GM23338 (cell line): ENCODE measurements at regions not wholly inside any gene's neighbourhood (a gene's known extent, or its start where the extent isn't known, plus 50 kb on each side); places are given as distances from the start of the nearest gene placed in this dataset.

Source experiments
- ATAC-seq: fragments of 200-7000 bp; cut with Tn5 transposase; 3 replicates; pipeline ENCODE4 v1.9.1; 2020
- DNase-seq: peaks from one replicate; pipeline ENCODE4 v3.0.0-alpha.2; 2015; ENCODE audit warnings: low spot score
- H2AFZ ChIP-seq: fragments of 200-600 bp; sonication (generic); 2 replicates; pipeline ENCODE4 v1.8.0; 2016; ENCODE audit warnings: antibody characterized with exemption, mild to moderate bottlenecking, moderate library complexity
- H3F3A ChIP-seq: fragments of 200-600 bp; sonication (generic); replicated peaks from 2 replicates; pipeline ENCODE4 v1.8.0; 2017; ENCODE audit warnings: antibody characterized with exemption, mixed run types, low read depth
- H3K27ac ChIP-seq: fragments of 200-600 bp; sonication (generic); 2 replicates; pipeline ENCODE4 v1.6.1; 2016; ENCODE audit warnings: low read depth
- H3K27me3 ChIP-seq: fragments of 200-600 bp; sonication (generic); 2 replicates; pipeline ENCODE4 v1.8.0; 2016; ENCODE audit warnings: mild to moderate bottlenecking, mixed run types, moderate library complexity; ENCODE audit not compliant: insufficient read depth
- H3K36me3 ChIP-seq: fragments of 200-600 bp; sonication (generic); 2 replicates; pipeline ENCODE4 v1.8.0; 2016; ENCODE audit warnings: mild to moderate bottlenecking; ENCODE audit not compliant: insufficient read depth
- H3K4me1 ChIP-seq: fragments of 200-600 bp; sonication (generic); 2 replicates; pipeline ENCODE4 v1.8.0; 2016; ENCODE audit warnings: mild to moderate bottlenecking, moderate library complexity; ENCODE audit not compliant: insufficient read depth
- H3K4me2 ChIP-seq: fragments of 200-600 bp; sonication (generic); 2 replicates; pipeline ENCODE4 v1.7.1; 2017; ENCODE audit warnings: mixed run types
- H3K4me3 ChIP-seq: fragments of 200-600 bp; sonication (generic); 2 replicates; pipeline ENCODE4 v1.6.1; 2016; ENCODE audit warnings: mixed run types
- H3K79me2 ChIP-seq: fragments of 200-600 bp; sonication (generic); replicated peaks from 2 replicates; pipeline ENCODE4 v1.8.0; 2017; ENCODE audit warnings: mild to moderate bottlenecking; ENCODE audit not compliant: insufficient read depth
- H3K9me2 ChIP-seq: fragments of 200-600 bp; sonication (generic); 2 replicates; pipeline ENCODE4 v1.8.0; 2017; ENCODE audit not compliant: insufficient read depth
- H4K20me1 ChIP-seq: fragments of 200-600 bp; sonication (generic); replicated peaks from 2 replicates; pipeline ENCODE4 v1.8.0; 2017; ENCODE audit warnings: mild to moderate bottlenecking; ENCODE audit not compliant: insufficient read depth
- H3K27ac Mint-ChIP-seq: 2 replicates; pipeline ENCODE4 v1.8.0; 2020; ENCODE audit warnings: inconsistent platforms, mild to moderate bottlenecking, moderate library complexity, mixed read lengths
- H3K27me3 Mint-ChIP-seq: 3 replicates; pipeline ENCODE4 v1.8.0; 2022; ENCODE audit warnings: low read depth, mild to moderate bottlenecking, moderate library complexity, mixed read lengths, inconsistent platforms; ENCODE audit not compliant: insufficient read depth, poor library complexity
- H3K36me3 Mint-ChIP-seq: 3 replicates; pipeline ENCODE4 v1.8.0; 2021; ENCODE audit warnings: low read depth, mild to moderate bottlenecking, inconsistent platforms, moderate library complexity, mixed read lengths
- H3K4me1 Mint-ChIP-seq: 3 replicates; pipeline ENCODE4 v1.8.0; 2020; ENCODE audit warnings: mild to moderate bottlenecking, inconsistent platforms, mixed read lengths
- H3K4me3 Mint-ChIP-seq: 3 replicates; pipeline ENCODE4 v1.8.0; 2021; ENCODE audit warnings: moderate library complexity, mild to moderate bottlenecking, inconsistent platforms, mixed read lengths
- H3K9me3 Mint-ChIP-seq: 3 replicates; pipeline ENCODE4 v1.8.0; 2020; ENCODE audit warnings: moderate library complexity, mild to moderate bottlenecking, inconsistent platforms, mixed read lengths
- CREB1 ChIP-seq: fragments of 250-450 bp; sonication (Bioruptor Pico); IDR thresholded peaks from 2 replicates; pipeline ENCODE4 v1.5.0; 2020; ENCODE audit warnings: low read depth, mild to moderate bottlenecking, moderate library complexity
- EZH2phosphoT487 ChIP-seq: fragments of 200-600 bp; sonication (generic); IDR thresholded peaks from one replicate; pipeline ENCODE4 v1.8.1; 2018; ENCODE audit warnings: antibody characterized with exemption; ENCODE audit not compliant: unreplicated experiment
- NANOG ChIP-seq: IDR thresholded peaks from 2 replicates; pipeline ENCODE4 v1.6.1; 2016; ENCODE audit warnings: antibody characterized with exemption, borderline replicate concordance
- STAT1 ChIP-seq: IDR thresholded peaks from one replicate; pipeline ENCODE4 v1.6.1; 2016; ENCODE audit warnings: antibody characterized with exemption; ENCODE audit not compliant: unreplicated experiment
- ZNF331 ChIP-seq: fragments of 250-450 bp; sonication (Bioruptor Pico); IDR thresholded peaks from 2 replicates; pipeline ENCODE4 v1.5.0; 2020; ENCODE audit warnings: low read depth, mild to moderate bottlenecking, moderate library complexity
- TF ChIP-seq, protein P1 (sequence below): fragments of 250-450 bp; sonication (Bioruptor Pico); IDR thresholded peaks from 2 replicates; pipeline ENCODE4 v1.5.0; 2020; ENCODE audit warnings: mild to moderate bottlenecking, moderate library complexity

DNA sequence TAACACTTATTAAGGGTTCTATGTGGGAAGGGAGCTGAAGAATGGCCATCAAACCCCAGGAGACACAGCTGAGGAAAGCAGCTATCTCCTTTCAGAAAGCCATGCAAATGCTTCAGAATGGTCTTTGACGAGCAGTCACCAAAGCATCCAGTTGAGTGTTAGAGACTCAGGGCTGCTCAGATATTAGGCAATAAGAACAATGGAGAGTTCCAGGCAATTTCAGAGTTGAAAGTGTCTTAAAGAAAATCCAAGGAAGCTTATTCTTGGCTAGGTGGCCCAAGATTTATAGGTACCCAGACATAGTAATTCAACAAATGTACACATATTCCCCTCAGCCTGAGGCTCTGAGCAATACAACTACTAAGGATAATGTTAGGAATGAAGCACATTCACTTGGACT lies 180.1 kb upstream of the SOX4 start (continued):
- TF ChIP-seq, protein P1, sequence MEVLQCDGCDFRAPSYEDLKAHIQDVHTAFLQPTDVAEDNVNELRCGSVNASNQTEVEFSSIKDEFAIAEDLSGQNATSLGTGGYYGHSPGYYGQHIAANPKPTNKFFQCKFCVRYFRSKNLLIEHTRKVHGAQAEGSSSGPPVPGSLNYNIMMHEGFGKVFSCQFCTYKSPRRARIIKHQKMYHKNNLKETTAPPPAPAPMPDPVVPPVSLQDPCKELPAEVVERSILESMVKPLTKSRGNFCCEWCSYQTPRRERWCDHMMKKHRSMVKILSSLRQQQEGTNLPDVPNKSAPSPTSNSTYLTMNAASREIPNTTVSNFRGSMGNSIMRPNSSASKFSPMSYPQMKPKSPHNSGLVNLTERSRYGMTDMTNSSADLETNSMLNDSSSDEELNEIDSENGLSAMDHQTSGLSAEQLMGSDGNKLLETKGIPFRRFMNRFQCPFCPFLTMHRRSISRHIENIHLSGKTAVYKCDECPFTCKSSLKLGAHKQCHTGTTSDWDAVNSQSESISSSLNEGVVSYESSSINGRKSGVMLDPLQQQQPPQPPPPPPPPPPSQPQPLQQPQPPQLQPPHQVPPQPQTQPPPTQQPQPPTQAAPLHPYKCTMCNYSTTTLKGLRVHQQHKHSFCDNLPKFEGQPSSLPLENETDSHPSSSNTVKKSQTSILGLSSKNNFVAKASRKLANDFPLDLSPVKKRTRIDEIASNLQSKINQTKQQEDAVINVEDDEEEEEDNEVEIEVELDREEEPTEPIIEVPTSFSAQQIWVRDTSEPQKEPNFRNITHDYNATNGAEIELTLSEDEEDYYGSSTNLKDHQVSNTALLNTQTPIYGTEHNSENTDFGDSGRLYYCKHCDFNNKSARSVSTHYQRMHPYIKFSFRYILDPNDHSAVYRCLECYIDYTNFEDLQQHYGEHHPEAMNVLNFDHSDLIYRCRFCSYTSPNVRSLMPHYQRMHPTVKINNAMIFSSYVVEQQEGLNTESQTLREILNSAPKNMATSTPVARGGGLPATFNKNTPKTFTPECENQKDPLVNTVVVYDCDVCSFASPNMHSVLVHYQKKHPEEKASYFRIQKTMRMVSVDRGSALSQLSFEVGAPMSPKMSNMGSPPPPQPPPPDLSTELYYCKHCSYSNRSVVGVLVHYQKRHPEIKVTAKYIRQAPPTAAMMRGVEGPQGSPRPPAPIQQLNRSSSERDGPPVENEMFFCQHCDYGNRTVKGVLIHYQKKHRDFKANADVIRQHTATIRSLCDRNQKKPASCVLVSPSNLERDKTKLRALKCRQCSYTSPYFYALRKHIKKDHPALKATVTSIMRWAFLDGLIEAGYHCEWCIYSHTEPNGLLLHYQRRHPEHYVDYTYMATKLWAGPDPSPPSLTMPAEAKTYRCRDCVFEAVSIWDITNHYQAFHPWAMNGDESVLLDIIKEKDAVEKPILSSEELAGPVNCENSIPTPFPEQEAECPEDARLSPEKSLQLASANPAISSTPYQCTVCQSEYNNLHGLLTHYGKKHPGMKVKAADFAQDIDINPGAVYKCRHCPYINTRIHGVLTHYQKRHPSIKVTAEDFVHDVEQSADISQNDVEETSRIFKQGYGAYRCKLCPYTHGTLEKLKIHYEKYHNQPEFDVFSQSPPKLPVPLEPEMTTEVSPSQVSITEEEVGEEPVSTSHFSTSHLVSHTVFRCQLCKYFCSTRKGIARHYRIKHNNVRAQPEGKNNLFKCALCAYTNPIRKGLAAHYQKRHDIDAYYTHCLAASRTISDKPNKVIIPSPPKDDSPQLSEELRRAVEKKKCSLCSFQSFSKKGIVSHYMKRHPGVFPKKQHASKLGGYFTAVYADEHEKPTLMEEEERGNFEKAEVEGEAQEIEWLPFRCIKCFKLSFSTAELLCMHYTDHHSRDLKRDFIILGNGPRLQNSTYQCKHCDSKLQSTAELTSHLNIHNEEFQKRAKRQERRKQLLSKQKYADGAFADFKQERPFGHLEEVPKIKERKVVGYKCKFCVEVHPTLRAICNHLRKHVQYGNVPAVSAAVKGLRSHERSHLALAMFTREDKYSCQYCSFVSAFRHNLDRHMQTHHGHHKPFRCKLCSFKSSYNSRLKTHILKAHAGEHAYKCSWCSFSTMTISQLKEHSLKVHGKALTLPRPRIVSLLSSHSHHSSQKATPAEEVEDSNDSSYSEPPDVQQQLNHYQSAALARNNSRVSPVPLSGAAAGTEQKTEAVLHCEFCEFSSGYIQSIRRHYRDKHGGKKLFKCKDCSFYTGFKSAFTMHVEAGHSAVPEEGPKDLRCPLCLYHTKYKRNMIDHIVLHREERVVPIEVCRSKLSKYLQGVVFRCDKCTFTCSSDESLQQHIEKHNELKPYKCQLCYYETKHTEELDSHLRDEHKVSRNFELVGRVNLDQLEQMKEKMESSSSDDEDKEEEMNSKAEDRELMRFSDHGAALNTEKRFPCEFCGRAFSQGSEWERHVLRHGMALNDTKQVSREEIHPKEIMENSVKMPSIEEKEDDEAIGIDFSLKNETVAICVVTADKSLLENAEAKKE (CRISPR knock-in tag) = no peak
- TF ChIP-seq CREB1 (no peak), STAT1 (no peak), ZNF331 (CRISPR knock-in tag) (no peak), EZH2phosphoT487 (no peak), NANOG (no peak)

- Histone ChIP-seq H3K4me3 (no peak overlapping the region), H4K20me1 (no peaks in the 10 kb centered on the region), H3K27ac (no peak overlapping the region), H2AFZ (no peak overlapping the region), H3F3A (no peaks in the 10 kb centered on the region), H3K79me2 (no peaks in the 10 kb centered on the region), H3K36me3 (no peaks in the 10 kb centered on the region), H3K4me1 (no peaks in the 10 kb centered on the region), H3K4me2 (no peak overlapping the region), H3K9me2 (no peaks in the 10 kb centered on the region; the same call in 1 of the 2 replicates), H3K27me3 (no peaks in the 10 kb centered on the region)
- Mint-ChIP-seq H3K27ac (no peak overlapping the region), H3K27me3 (no peaks in the 10 kb centered on the region), H3K4me3 (no peak overlapping the region), H3K9me3 (no peaks in the 10 kb centered on the region), H3K36me3 (no peaks in the 10 kb centered on the region), H3K4me1 (no peaks in the 10 kb centered on the region; the same call in 1 of the 3 replicates)
- no peak for TF ChIP-seq STAT1
- no peak for TF ChIP-seq NANOG
- ATAC-seq (no peak), DNase-seq (no peak)
These were observed 179.5 kb upstream of the SOX4 start for GRCh38 chr6:21414065-21414464.
